CD4-positive, alpha-beta T cell (primary cell): ENCODE measurements at regions not wholly inside any gene's neighbourhood (a gene's known extent, or its start where the extent isn't known, plus 50 kb on each side); places are given as distances from the start of the nearest gene placed in this dataset.

Experiments
- ATAC-seq: fragments of 200-7000 bp; cut with Tn5 transposase; one replicate; pipeline ENCODE4 v1.10.0; 2022; ENCODE audit warnings: mild to moderate bottlenecking; ENCODE audit not compliant: poor library complexity
- CTCF ChIA-PET: fragments of 350-600 bp; sonication (Branson Sonifier 250); formaldehyde crosslinking; loops from one replicate; lab custom pipeline; 2021; ENCODE audit warnings: antibody characterized with exemption, inconsistent platforms; lab: Charles Lee
- POLR2A ChIA-PET: fragments of 350-600 bp; sonication (Branson Sonifier 250); formaldehyde crosslinking; loops from one replicate; lab custom pipeline; 2021; ENCODE audit warnings: antibody characterized with exemption, inconsistent platforms; lab: Charles Lee
- DNase-seq, 14 experiments: peaks; one replicate each; pipeline ENCODE4 v3.0.0-alpha.2; 2013 to 2020; ENCODE audit warnings: mixed read lengths in 2 of 14
- H3K27ac ChIP-seq, 2 donors: one replicate each; pipeline versions ENCODE4 v1.5.1 to v1.7.0; 2013; ENCODE audit warnings: low read length in 2 of 2, low read depth in 1 of 2, mild to moderate bottlenecking in 1 of 2
- H3K27me3 ChIP-seq, 2 experiments: 1 replicate in 1 of 2; 2 replicates in 1 of 2; pipeline versions ENCODE4 v1.6.1 to v1.7.0; 2013; ENCODE audit warnings: low read length in 2 of 2, control low read depth in 1 of 2, mild to moderate bottlenecking in 1 of 2, moderate library complexity in 1 of 2; ENCODE audit not compliant: insufficient read depth in 2 of 2, control insufficient read depth in 1 of 2
- H3K36me3 ChIP-seq: one replicate; pipeline ENCODE4 v1.6.1; 2013; ENCODE audit warnings: low read length, control low read depth; ENCODE audit not compliant: insufficient read depth
- H3K4me1 ChIP-seq: one replicate; pipeline ENCODE4 v1.6.1; 2013; ENCODE audit warnings: low read length, control low read depth; ENCODE audit not compliant: insufficient read depth
- H3K4me3 ChIP-seq: one replicate; pipeline ENCODE4 v1.5.1; 2013; ENCODE audit warnings: mild to moderate bottlenecking, low read length, moderate library complexity
- H3K9me3 ChIP-seq, 2 experiments: 1 replicate in 1 of 2; 2 replicates in 1 of 2; pipeline versions ENCODE4 v1.6.1 to v1.7.0; 2013; ENCODE audit warnings: low read length in 2 of 2, mild to moderate bottlenecking in 2 of 2, control low read depth in 1 of 2, moderate library complexity in 1 of 2; ENCODE audit not compliant: control insufficient read depth in 1 of 2, insufficient read depth in 1 of 2
- H3K27ac Mint-ChIP-seq: one replicate; pipeline ENCODE4 v1.8.0; 2020; ENCODE audit warnings: mixed read lengths
- H3K27me3 Mint-ChIP-seq: one replicate; pipeline ENCODE4 v1.8.0; 2021; ENCODE audit warnings: mixed read lengths
- H3K36me3 Mint-ChIP-seq: one replicate; pipeline ENCODE4 v1.8.0; 2021; ENCODE audit warnings: low read depth, mixed read lengths
- H3K4me1 Mint-ChIP-seq: one replicate; pipeline ENCODE4 v1.8.0; 2021; ENCODE audit warnings: low read depth, mixed read lengths
- H3K4me3 Mint-ChIP-seq: one replicate; pipeline ENCODE4 v1.8.0; 2020; ENCODE audit warnings: mild to moderate bottlenecking, mixed read lengths
- H3K9me3 Mint-ChIP-seq: one replicate; pipeline ENCODE4 v1.8.0; 2020; ENCODE audit warnings: mixed read lengths
- intact Hi-C, 2 experiments: fragments of 100-400 bp; cut with DNase I in 1 of 2; cut with micrococcal nuclease in 1 of 2; formaldehyde crosslinking; loops; one replicate each; pipeline versions ENCODE4 v1.15.1 to v1.9.0; 2023 to 2025; cut with DNase I, micrococcal nuclease
- TF ChIP-seq, protein P1 (sequence below): fragments of 200-600 bp; IDR thresholded peaks from one replicate; pipeline ENCODE4 v1.8.0; 2022; ENCODE audit warnings: antibody characterized with exemption, mild to moderate bottlenecking

DNA sequence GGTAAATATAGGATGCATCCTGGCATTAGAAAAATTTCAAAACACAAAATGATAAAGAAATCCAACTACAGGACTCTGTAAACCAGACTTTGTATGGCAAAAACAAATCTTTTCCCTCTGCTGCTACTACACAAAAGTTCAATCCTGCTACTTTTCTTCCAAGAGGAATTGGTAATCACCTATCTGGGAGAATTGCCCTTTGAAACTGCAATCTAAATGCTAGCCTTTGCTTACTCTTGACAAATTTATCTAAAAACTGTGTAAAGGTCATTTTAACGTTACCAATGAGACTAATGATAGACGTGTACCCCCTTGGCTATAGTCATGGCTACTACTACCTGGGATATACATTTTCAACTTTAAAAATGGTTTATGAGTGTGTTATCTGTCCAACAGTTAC is 837.9 kb upstream of the CXADR start:
- H3K9me3 ChIP-seq, result peaks cover 0 to 4% of the 10 kb centered on the region in 2 experiments
- Mint-ChIP-seq H3K9me3 (peaks cover 3% of the 10 kb centered on the region), H3K4me1 (no peaks in the 10 kb centered on the region), H3K36me3 (no peaks in the 10 kb centered on the region), H3K27ac (no peak overlapping the region), H3K27me3 (no peaks in the 10 kb centered on the region), H3K4me3 (no peak overlapping the region)
- no peak for ATAC-seq
- no peak for DNase-seq
- H3K27ac ChIP-seq, result no peak overlapping the region
- ChIA-PET CTCF (no interaction called here), POLR2A (no interaction called here)
- H3K36me3 ChIP-seq, result no peaks in the 10 kb centered on the region
- TF ChIP-seq, protein P1, sequence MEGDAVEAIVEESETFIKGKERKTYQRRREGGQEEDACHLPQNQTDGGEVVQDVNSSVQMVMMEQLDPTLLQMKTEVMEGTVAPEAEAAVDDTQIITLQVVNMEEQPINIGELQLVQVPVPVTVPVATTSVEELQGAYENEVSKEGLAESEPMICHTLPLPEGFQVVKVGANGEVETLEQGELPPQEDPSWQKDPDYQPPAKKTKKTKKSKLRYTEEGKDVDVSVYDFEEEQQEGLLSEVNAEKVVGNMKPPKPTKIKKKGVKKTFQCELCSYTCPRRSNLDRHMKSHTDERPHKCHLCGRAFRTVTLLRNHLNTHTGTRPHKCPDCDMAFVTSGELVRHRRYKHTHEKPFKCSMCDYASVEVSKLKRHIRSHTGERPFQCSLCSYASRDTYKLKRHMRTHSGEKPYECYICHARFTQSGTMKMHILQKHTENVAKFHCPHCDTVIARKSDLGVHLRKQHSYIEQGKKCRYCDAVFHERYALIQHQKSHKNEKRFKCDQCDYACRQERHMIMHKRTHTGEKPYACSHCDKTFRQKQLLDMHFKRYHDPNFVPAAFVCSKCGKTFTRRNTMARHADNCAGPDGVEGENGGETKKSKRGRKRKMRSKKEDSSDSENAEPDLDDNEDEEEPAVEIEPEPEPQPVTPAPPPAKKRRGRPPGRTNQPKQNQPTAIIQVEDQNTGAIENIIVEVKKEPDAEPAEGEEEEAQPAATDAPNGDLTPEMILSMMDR, result no peak
- H3K27me3 ChIP-seq, result no peaks in the 10 kb centered on the region
- intact Hi-C loops, result no loop called here
- H3K4me1 ChIP-seq, result no peaks in the 10 kb centered on the region
- H3K4me3 ChIP-seq, result no peak overlapping the region

DNA sequence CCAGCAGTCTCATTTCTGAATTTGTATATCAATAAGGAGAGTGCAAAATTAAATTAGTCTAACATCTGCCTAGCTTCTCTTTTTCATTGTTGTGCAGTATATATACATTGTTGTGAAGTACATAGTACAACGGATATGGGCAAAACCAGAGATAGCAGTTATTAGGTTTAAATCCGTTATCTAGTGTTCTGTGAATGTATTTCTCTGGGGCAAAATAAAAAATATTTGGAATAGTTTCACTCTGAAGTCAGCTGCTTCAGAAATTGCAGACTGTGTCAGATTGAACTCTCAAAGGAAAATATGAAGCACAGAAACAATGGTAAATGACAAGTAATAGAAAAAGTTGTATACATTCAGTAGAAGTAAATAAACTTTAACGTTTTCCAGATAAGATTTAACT is 836.5 kb upstream of the CXADR start:
- Mint-ChIP-seq H3K27ac (no peak overlapping the region), H3K36me3 (no peaks in the 10 kb centered on the region), H3K9me3 (peaks cover 5% of the 10 kb centered on the region), H3K27me3 (no peaks in the 10 kb centered on the region), H3K4me3 (no peak overlapping the region), H3K4me1 (no peaks in the 10 kb centered on the region)
- TF ChIP-seq, protein P1, result no peak
- ATAC-seq, result no peak
- Histone ChIP-seq H3K27ac (no peak overlapping the region), H3K27me3 (no peaks in the 10 kb centered on the region), H3K36me3 (no peaks in the 10 kb centered on the region), H3K9me3 (peaks cover 0 to 4% of the 10 kb centered on the region in 2 experiments), H3K4me3 (no peak overlapping the region), H3K4me1 (no peaks in the 10 kb centered on the region)
- intact Hi-C loops, result no loop called here
- no peak for DNase-seq
- ChIA-PET CTCF (no interaction called here), POLR2A (no interaction called here)

DNA sequence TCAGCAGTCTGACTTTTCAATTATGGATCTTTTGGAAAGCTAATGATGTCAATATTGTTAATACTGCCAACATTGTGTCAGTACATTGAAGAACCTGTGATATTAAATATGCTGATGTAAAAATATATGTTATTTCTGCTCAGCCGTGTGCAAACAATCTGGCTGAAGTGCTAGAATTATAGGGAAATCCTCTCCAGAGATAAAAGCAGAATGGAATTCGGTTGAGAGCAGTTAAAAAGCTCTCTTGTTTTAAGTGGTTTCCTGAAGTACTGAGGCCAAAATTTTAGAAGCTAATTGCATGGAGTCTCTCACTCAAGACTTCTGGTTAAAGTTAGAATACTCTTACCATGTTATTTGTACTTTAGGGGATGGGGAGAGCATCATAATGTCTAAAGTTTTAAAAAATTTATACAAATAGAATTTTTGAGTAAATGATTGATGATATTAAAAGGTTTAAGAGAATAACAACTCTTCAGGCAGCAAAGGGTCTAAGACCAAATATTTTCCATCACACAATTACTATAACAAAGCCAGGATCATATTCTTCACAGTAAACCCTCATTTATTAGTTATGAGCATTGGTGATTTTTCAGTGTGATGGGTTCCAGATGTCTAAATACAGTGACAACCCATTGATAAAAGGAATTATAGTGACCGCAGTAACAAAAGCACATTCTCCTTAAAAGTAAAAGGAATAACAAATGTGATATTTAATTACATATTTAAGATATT is 834.2 kb upstream of the CXADR start:
- H3K9me3 Mint-ChIP-seq, result peaks cover 4% of the 10 kb centered on the region
- no peaks in the 10 kb centered on the region for H3K36me3 Mint-ChIP-seq
- TF ChIP-seq, protein P1, result no peak
- intact Hi-C loops, result no loop called here
- ATAC-seq, result no peak
- H3K4me1 ChIP-seq, result no peaks in the 10 kb centered on the region
- H3K27me3 Mint-ChIP-seq, result no peaks in the 10 kb centered on the region
- H3K27ac Mint-ChIP-seq, result no peak overlapping the region
- no peaks in the 10 kb centered on the region for H3K4me1 Mint-ChIP-seq
- no peaks in the 10 kb centered on the region for H3K27me3 ChIP-seq
- ChIA-PET CTCF (no interaction called here), POLR2A (no interaction called here)
- H3K4me3 ChIP-seq, result no peak overlapping the region
- H3K4me3 Mint-ChIP-seq, result no peak overlapping the region
- peaks cover 0 to 4% of the 10 kb centered on the region in 2 experiments for H3K9me3 ChIP-seq
- H3K27ac ChIP-seq, result no peak overlapping the region
- no peaks in the 10 kb centered on the region for H3K36me3 ChIP-seq
- no peak for DNase-seq
